ENCODE measurements at regions not wholly inside any gene's neighbourhood (a gene's known extent, or its start where the extent isn't known, plus 50 kb on each side); places are given as distances from the start of the nearest gene placed in this dataset.

DNA sequence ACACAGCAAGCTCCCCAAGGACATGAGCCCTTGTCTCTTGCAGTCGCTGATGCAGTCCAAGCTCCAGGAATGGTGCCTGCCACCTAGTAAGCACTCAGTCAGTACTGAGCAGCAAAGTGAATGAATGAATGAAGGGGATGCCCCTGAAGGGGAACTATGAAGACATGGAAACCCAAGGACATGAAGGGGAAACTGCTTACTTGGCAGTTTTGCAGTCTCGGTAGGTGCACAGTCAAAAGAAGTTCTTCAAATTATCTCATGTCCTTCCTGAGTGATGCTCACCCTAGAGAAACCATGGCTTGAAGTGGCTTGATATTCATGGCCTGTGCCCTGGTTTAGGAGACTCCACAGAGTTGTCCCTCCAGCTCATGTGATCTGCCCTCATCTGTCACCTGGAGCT, 102.1 kb upstream of the DLX2 start:
- no peak for DNase-seq

DNA sequence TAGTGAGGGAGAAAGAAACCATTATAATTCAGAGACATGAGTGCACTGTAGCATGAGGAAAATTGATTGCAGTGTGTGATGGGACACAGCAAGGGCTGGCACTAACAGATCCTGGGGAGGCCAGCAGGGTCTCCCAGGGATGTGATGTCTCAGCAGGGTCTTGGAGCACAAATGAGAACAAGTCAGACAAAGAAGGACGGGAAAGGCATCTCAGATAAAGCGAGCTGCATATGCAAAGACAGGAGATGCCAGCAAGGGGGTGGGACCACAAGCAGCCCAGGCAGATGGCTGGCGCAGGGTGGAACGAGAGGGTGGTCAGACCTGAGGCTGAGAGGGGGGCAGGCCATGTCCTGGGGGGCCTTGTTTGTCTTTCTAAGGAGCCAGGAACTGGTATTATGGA, 102.6 kb upstream of the DLX2 start:
- no peak for DNase-seq

GRCh38 chr2:172207911-172208310, 105.2 kb upstream of the DLX2 start:
- no peak for DNase-seq

- no peak for DNase-seq
Observed at GRCh38 chr2:172208791-172209325, 106.2 kb upstream of the DLX2 start.

- no peak for DNase-seq
Observed at GRCh38 chr2:172210599-172210998, 107.9 kb upstream of the DLX2 start.

- DNase-seq, result no peak
Observed at GRCh38 chr2:172211512-172211911, 108.8 kb upstream of the DLX2 start.

- no peak for DNase-seq
Observed at GRCh38 chr2:172213116-172213860, 110.6 kb upstream of the DLX2 start.

GRCh38 chr2:172214252-172214651, 111.6 kb upstream of the DLX2 start:
- DNase-seq, result no peak

DNA sequence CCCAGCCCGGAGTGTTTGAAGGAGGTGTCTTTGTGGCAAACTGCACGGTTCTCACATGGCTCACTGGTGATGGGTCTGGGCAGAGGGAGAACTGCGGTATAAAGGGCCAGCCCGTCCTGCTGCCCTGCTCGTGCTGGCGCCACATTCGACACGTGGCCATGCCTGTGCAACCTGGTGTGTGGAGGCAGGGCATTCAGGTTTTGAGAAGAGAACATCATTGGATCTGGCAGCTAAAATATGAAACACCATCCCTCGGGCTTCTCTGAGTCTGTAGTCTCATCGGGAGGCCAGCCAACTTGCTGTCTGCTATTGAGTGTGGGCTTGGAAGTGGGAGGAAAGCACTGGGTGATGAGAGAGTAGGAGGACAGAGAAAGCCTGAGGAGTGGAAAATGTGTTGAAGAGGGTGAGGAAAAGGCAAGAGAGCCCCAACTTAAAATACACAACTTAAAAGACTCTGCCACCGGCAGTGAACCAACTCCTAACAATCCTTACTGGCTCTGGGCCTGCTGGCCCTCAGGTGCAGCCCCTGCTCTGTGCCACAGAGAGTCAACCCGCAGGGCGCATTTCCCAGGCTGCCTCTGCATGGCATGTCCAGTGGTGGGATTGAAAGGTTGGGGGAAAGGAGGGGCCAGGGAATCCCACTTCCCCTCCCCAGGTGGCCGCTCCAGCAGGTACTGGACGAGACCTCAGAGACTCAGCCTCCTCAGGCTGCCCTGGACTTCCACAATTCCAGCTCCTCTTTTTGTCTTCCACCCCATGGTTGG, 112.7 kb upstream of the DLX2 start:
- no peak for DNase-seq

GRCh38 chr2:172215936-172216335, 113.2 kb upstream of the DLX2 start:
- DNase-seq, result no peak

DNA sequence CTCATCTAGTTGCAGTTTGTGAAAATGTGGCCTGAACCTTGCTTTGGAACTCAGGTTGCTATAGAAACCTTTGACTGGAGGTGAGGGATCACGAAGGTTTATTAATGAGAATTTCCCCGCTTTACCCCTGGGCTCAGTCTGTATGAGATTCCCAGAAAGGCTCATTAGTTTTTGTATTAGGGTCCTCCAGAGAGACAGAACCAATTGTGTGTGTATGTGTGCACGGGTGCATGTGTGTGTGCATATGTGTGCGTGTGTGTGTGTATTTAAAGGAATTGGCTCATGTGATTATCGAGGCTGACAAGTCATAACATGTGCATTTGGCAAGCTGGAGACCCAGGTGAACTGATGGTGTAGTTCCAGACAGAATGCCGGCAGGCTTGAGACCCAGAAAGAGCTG, 113.8 kb upstream of the DLX2 start:
- DNase-seq, result no peak

GRCh38 chr2:172219201-172219600, 116.5 kb upstream of the DLX2 start:
- DNase-seq, result no peak

GRCh38 chr2:172220121-172220520, 117.4 kb upstream of the DLX2 start:
- DNase-seq, result no peak

- DNase-seq, result no peak
Observed at GRCh38 chr2:172223601-172224054, 120.9 kb upstream of the DLX2 start.

DNA sequence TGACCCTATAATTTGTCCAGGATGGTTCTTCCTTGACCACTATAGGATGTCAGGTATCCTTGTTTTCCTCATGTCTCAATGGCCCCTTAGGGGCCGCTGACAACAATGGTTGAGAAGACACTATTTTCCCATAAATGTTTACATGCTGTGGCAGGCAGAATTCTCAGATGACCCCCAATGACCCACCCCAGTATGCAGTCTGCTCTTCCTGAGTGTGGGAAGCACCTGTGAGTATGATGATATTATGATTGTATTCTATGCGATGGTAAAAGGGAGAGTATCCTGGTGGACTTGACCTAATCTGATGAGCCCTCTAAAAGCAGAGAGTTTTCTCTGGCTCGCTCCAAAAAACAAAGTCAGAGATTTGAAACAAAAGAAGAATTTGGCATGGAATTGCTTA, 123.1 kb upstream of the DLX2 start:
- no peak for DNase-seq

DNA sequence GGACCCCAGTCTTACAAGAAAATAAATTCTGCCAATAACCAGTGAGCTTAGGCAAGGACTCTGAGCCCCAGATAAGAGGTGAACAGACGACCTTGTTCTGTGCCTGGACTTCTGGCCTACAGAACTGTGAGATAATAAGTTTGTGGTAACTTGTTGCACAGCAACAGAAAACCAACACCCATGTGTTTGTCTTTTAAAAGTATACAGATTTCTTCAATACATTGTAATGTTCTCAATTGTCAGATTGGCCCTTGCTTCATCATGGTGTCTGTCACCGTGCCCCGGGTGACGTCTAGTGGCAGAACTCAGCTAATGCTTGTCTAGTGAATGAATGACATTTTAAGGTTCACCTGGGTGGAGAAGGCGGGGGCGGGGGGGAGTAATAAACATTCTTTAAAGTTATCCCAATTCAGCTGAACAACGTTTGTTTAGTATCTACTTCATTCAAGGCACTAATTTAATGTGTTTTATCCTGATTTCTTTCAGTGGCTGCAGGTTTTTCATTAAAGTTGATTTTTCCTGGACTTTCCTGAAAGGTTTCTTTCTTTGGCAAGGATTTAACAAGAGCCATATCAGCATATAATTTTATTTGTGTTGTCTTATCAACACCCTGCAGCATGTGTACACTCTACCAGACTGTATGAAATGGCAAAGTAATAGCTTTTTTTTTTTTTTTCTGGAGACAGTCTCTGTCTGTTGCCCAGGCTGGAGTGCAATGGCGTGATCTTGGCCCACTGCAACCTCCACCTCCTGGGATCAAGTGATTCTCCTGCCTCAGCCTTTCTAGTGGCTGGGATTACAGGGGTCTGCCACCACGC, 123.8 kb upstream of the DLX2 start:
- DNase-seq, result peak in 1 of 2 experiments; percentile 20

GRCh38 chr2:172227719-172228118, 125.0 kb upstream of the DLX2 start:
- DNase-seq, result no peak

GRCh38 chr2:172228177-172228808, 125.6 kb upstream of the DLX2 start:
- DNase-seq, result no peak

DNA sequence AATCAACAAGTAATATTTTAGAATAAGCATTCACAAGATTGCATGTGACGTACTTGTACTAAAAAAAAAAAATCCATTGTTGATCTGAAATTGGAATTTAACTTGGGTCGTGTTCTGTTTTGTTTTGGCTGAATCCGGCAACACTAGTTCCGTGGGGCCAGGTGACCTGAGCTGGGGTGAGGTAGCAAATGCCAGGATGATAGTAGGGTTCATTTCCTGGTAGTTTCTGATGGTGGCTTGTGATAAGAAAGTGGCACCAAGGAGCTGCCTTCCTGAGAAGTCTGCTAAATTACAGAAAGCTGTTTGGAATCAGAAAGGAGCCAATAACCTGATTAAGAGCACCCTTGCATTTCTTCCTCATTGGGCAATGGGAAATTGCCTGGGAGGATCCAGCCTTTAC, 126.4 kb upstream of the DLX2 start:
- no peak for DNase-seq

GRCh38 chr2:172230332-172230888, 127.7 kb upstream of the DLX2 start:
- DNase-seq, result no peak

DNA sequence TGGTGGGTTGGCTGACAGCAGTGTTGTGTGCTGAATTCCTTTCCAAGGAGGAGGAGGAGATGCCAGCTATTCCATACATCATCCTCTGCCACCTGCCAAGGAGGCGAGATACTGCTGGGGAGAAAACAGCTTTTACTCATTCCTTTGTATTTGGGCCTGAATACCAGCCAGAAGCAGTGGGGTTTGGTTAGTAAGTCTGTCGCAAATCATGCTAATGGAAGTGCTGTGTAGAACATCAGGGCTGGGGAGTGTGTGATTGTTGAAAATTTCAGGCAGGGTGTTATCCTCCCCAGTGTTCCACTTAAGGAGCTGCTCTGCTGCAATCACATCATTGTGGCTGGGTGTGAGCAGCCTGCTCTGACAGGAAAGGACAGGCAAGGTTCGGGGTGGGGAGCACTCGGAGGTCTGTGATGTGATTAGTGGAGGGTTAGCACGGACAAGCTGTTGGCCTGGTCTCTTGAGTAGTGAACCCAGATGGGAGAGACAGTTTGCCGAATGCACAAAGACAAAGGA, 128.2 kb upstream of the DLX2 start:
- no peak for DNase-seq

- DNase-seq, result no peak
Observed at GRCh38 chr2:172231508-172231907, 128.8 kb upstream of the DLX2 start.
